Limb (tissue), 2 donors: ENCODE measurements at regions not wholly inside any gene's neighbourhood (a gene's known extent, or its start where the extent isn't known, plus 50 kb on each side); places are given as distances from the start of the nearest gene placed in this dataset.

Experiments
- DNase-seq, 2 donors: peaks; one replicate each; pipeline ENCODE4 v3.0.0-alpha.2; 2016; ENCODE audit errors: extremely low spot score in 2 of 2

- no peak for DNase-seq
These were observed 132.7 kb upstream of the JAG1 start for GRCh38 chr20:10806539-10806938.

GRCh38 chr20:10807013-10807412, 133.2 kb upstream of the JAG1 start:
- DNase-seq = no peak

- peak in 1 of 2 donors; percentile 17 for DNase-seq
These were observed 139.0 kb upstream of the JAG1 start for GRCh38 chr20:10812759-10813327.

- DNase-seq = no peak
These were observed 149.8 kb upstream of the JAG1 start for GRCh38 chr20:10823585-10823984.

GRCh38 chr20:10824750-10825500, 151.1 kb upstream of the JAG1 start:
- DNase-seq = no peak

GRCh38 chr20:10826111-10826510, 152.3 kb upstream of the JAG1 start:
- peak in 1 of 2 donors; percentile 40 for DNase-seq

GRCh38 chr20:10828180-10828579, 154.4 kb upstream of the JAG1 start:
- DNase-seq = no peak

- no peak for DNase-seq
These were observed 158.3 kb upstream of the JAG1 start for GRCh38 chr20:10832141-10832540.

GRCh38 chr20:10837901-10838300, 164.1 kb upstream of the JAG1 start:
- DNase-seq = no peak

- DNase-seq = no peak
These were observed 168.3 kb upstream of the JAG1 start for GRCh38 chr20:10842116-10842515.

GRCh38 chr20:10843146-10843711, 169.4 kb upstream of the JAG1 start:
- no peak for DNase-seq

GRCh38 chr20:10846766-10847165, 173.0 kb upstream of the JAG1 start:
- no peak for DNase-seq

- peak in 1 of 2 donors; percentile 33 for DNase-seq
These were observed 175.1 kb upstream of the JAG1 start for GRCh38 chr20:10848810-10849370.

- DNase-seq = no peak
These were observed 179.4 kb upstream of the JAG1 start for GRCh38 chr20:10853176-10853575.

GRCh38 chr20:10853731-10854130, 179.9 kb upstream of the JAG1 start:
- no peak for DNase-seq

- DNase-seq = peak in 1 of 2 donors; percentile 30
These were observed 181.2 kb upstream of the JAG1 start for GRCh38 chr20:10854976-10855375.

GRCh38 chr20:10855778-10856177, 182.0 kb upstream of the JAG1 start:
- DNase-seq = no peak

- DNase-seq = no peak
These were observed 182.6 kb upstream of the JAG1 start for GRCh38 chr20:10856237-10857015.

GRCh38 chr20:10857352-10858070, 183.7 kb upstream of the JAG1 start:
- peak; percentile 53 to 71 for DNase-seq

- DNase-seq = no peak
These were observed 187.3 kb upstream of the JAG1 start for GRCh38 chr20:10861090-10861489.

GRCh38 chr20:10861619-10862018, 187.8 kb upstream of the JAG1 start:
- no peak for DNase-seq
